NCI-H146 treated with DMSO at 0.1 percent for 48 hours (cell line): ENCODE measurements at regions not wholly inside any gene's neighbourhood (a gene's known extent, or its start where the extent isn't known, plus 50 kb on each side); places are given as distances from the start of the nearest gene placed in this dataset.

Source experiments
- DNase-seq: peaks from one replicate; lab custom pipeline; 2025; ENCODE audit not compliant: unreplicated experiment; lab: John Stamatoyannopoulos, UW

DNA sequence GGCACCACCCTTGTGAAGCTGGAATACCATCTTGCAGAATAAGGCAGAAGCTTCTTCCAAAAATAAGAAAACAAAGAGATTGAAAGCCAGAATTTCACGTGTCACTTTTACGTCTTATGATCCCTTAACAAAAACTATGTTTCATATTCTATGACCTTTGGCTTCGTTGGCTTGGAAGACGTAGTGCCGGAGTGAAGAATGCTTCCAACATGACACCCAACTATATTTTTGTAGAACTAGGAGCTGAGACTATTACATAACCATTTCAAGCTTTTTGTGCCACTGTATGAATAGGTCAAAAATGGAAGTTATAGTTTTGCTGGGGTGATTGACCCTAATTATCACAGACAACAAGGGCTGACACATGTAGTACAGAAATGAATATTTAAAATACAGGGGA, 996.2 kb downstream of the ADGRL3 start:
- DNase-seq, result no peak

DNA sequence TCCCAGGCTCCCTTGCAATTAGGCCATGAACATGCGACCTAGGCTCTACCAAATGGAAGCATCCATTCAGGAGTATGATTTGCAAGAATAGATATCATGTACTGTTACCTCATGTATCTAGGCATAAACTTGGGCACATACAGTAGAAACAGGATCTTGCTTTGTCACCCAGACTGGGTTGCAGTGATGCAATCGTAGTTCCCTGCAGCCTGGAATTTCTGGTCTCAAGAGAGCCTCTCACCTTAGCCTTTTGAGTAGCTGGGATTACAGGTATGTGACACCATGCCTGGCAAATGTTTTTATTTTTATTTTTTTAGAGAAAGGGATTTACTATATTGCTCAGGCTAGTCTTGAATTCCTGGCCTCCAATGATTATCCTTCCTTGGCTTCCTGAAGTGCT, 994.2 kb downstream of the ADGRL3 start:
- no peak for DNase-seq

GRCh38 chr4:62193761-62194160, 993.6 kb downstream of the ADGRL3 start:
- no peak for DNase-seq

- no peak for DNase-seq
These were observed 991.5 kb downstream of the ADGRL3 start for GRCh38 chr4:62191451-62192240.

GRCh38 chr4:62170235-62170634, 970.1 kb downstream of the ADGRL3 start:
- DNase-seq, result no peak

DNA sequence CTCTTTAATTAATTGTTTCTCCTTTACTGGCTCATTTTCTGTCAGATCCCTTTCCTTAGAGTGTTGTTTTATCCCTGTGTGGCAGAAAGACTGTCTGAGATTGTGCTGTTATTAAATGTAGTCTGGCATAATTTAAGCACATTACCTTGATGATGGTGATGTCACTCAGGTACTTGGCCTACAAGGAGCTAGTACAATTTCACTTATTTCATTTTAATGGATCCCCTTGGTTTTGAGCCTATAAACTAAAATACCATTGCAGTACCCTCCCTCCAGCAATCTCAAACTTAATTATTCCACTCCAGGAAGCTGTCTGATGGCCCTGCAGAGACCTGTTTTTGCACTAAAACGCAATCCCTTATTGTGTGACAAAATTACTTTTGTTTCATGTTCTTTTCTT, 968.6 kb downstream of the ADGRL3 start:
- no peak for DNase-seq

- no peak for DNase-seq
These were observed 962.5 kb downstream of the ADGRL3 start for GRCh38 chr4:62162606-62163005.

GRCh38 chr4:62161446-62161845, 961.3 kb downstream of the ADGRL3 start:
- no peak for DNase-seq

DNA sequence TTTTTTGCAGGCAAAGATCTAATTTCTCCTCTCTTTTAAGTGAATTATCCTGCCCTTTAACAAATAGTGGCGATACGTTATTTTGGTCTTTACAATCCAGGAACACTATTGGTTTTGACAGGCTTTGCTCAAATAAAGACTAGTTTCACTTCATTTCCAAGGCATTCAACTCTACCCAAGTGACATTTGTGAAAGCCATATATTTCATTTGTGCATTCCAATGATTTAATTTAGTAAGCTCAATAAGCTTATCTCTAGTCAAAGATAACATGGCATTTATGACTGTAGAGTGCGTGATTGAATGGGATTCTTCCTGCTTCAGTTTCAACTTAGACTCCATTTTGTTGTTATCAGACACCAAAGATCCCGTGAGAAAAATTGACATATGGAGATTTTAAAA, 959.8 kb downstream of the ADGRL3 start:
- no peak for DNase-seq

DNA sequence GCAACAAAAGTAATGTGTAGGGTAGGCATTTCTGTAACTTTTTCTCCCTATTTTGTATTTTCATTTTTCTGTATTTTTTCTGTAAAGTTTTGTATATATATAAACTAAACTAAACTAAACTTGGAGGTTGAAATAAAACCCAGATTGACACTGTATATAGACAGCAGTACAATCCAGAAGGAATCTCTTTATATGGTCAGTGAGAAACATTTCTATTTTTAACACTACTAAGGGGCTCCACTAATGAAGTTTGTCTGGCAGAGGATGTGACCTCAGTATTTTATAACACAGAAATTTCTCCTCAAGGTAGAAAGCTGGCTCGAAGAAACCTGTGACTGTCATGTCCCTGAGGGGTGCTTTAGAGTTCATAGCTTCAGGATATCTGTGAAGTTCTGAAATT, 959.2 kb downstream of the ADGRL3 start:
- no peak for DNase-seq

GRCh38 chr4:62156205-62156604, 956.1 kb downstream of the ADGRL3 start:
- DNase-seq, result no peak

DNA sequence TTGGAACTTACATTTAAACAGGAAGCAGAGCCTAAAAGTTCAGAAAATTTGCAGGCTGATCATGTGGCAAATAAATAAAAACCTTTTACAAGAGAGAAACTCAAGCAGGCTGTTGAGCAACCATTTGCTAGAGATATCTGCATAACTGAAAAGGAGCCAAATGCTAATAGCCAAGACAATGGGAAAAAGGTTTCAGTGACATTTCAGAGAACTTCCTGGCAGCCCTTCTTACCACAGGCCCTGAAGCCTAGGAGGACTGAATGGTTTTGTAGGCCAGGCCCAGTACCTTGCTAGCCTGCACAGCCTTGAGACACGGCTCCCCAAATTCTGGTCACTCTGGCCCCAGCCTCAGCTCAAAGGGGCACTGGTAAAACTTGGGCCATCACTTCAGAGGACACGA, 945.1 kb downstream of the ADGRL3 start:
- DNase-seq, result no peak

DNA sequence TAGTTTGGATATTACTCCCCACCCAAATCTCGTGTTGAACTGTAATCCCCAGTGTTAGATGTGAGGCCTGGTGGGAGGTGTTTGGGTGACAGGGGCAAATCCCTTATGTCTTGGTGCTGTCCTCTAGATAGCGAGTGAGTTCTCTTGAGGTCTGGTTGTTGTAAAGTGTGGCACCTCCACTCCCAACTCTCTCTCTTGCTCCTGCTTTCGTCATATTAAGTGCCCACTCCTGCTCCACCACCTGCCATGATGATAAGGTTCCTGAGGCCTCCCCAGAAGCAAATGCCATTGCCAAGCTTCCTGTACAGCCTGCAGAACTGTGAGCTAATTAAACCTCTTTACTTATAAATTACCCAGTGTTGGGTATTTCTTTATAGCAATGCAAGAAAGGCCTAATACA, 944.3 kb downstream of the ADGRL3 start:
- DNase-seq, result no peak

DNA sequence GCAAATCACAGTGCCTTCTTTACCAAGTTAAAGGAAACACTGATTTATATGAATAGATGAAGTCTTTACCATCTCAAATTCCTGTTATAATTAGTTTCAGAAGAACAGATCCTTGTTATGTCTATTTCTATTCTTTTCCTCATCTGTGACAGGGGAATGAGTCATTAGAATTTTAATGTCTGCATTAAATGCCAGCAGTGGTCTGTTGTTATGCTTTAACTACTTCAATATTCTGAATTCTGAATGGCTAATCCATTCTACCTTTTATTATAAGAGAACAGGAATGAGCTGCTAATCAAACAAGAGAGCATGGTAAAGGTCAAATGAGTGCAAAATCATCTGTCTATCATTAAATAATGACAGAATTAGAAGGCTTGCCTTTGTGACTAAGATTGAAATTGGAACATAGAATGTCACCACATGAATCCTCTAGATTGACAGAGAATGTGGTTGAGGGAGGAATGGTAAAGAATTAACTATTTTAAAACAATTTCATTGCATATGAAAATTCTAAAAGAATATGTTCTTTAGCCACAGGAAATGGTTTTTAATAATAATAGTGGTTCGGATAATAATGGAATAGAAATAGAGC, 935.5 kb downstream of the ADGRL3 start:
- no peak for DNase-seq

DNA sequence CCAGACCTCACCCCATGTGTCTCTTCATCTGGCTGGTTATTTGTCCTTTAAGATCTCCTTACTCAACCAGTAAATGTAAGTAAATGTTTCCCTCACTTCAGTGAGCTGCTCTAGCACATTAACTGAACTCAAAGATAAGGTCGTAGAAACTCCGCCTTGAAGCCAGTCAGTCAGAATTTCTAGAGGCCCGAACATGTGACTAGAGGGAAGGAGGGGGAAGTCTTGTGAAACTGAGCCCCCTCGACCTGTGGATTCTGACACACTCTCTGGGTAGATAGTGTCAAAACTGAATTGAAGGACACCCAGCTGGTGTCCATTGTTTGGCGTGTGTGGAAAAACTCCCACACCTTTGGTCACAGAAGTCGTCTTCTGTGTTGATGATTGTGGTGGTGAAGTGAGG, 933.9 kb downstream of the ADGRL3 start:
- no peak for DNase-seq

- no peak for DNase-seq
These were observed 933.2 kb downstream of the ADGRL3 start for GRCh38 chr4:62133101-62133897.

DNA sequence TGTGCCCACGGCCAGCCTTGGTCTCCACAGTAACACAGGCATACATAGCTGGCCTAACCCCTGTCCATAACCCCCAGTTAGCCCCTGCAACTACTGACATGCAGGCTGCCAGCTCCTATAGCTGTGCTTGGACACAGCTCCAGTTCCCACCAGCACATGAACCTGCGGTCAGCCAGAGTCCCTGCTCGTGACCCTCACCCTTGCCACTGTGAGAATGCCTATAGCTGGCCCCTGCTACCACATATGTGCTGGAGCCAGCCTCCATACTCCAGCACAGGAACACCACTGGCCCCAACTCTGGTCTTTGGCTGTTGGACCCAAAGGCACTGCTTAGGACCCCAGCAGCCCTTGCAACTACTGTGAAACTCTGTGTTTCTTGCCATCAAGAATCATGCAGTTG, 930.9 kb downstream of the ADGRL3 start:
- DNase-seq, result no peak

DNA sequence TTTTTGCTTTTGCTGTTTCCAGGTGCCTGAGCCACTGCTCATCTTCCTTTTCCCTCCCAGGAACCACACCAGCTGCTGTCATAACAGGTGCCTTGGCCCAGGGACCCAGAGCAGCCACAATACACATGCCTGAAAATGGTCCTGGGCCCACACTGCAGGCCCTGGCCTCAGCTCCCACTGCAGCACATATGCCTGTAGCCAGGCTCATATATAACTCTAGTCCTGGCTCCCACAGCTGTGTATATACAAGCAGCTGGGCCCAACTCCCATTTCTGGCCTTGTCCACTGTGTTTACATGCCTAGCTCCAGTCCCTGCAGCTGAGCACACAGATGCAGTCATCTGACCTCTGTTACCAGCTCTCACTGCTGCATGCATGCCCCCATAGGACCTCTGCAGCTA, 930.5 kb downstream of the ADGRL3 start:
- peak; percentile 91 for DNase-seq

DNA sequence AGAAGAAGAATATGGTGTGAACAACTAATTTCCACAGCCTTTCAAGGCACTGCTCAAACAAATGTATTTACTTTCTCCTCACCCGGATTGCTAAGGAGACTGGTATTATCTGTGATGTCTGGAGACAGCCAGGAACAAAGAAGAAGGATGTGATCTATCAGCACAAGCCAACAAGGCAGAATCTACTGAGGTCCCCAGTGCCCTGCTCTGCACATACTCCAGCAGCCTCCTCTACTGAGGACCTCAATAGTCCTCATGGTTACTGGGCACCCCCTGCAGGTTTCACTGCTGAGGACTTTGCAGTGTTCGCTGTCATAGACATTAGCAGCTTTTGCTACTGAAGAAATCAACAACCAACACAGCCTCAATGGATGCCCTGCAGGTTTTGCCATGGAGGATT, 930.1 kb downstream of the ADGRL3 start:
- peak; percentile 68 for DNase-seq
